CD4-positive, alpha-beta T cell treated with Interleukin-12 subunit alpha and Interleukin-12 subunit beta, for 1 hour (primary cell): ENCODE measurements at regions not wholly inside any gene's neighbourhood (a gene's known extent, or its start where the extent isn't known, plus 50 kb on each side); places are given as distances from the start of the nearest gene placed in this dataset.

ENCODE experiments used
- DNase-seq: peaks from one replicate; pipeline ENCODE4 v3.0.0-alpha.2; 2020

DNA sequence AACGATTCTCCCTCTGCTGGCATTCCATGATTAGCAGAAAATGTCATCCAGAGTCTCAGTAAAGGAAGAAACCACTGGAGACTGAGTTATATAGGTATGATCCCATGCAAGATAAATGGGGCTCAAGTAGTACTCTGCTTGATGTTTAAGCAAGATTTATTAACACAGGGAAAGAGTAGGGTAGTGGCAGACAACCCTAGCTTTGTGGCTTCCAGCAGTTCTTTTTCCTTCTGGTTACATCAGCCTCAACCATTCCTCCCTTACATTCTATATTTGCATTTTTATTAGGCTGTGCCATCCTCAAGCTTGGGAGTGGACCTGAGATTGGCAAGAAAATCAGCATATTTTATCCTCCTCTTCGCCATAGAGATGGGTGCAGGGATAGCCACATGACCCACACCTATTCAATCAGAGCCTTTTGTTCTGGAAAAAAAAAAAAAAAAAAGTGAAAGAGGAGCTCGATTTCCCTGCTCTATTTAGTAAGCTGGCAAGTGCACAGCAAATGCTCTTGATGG is 402.1 kb downstream of the ZNF536 start:
- no peak for DNase-seq

DNA sequence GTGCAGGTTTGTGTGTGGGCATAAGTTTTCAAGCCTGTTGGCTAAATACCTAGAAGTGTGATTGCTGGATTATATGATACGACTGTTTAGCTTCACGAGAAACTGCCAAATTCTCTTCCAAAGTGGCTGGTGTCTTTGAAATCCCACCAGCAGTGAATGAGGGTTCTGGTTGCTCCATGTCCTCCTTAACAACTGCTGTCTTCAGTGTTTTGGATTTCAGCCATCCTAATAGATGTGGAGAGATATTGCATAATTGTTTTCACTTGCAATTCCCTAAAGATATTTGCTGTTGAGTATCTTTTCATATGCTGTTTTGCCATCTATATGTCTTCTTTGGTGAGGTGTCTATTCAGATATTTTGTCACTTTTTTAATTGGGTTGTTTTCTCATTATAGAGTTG is 390.5 kb downstream of the ZNF536 start:
- DNase-seq, result no peak

DNA sequence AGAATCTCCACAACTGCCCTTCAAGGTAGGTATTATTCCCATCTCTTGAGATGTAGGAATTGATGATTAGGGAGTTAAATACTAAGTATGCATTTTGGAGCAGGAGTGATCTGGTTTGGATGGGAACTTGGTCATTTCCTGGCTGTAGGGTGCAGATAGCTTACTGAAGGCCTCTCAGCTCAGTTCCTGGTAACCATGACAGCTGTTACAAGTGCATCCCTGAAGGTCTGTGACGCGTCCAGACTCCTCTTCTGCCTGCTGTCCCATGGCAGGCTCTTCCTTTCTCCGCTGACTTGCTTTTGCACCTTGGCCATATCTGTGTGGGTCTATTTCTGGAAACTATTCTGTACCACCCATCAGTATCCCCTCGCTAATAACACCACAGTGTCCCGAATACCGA is 387.8 kb downstream of the ZNF536 start:
- DNase-seq, result no peak

DNA sequence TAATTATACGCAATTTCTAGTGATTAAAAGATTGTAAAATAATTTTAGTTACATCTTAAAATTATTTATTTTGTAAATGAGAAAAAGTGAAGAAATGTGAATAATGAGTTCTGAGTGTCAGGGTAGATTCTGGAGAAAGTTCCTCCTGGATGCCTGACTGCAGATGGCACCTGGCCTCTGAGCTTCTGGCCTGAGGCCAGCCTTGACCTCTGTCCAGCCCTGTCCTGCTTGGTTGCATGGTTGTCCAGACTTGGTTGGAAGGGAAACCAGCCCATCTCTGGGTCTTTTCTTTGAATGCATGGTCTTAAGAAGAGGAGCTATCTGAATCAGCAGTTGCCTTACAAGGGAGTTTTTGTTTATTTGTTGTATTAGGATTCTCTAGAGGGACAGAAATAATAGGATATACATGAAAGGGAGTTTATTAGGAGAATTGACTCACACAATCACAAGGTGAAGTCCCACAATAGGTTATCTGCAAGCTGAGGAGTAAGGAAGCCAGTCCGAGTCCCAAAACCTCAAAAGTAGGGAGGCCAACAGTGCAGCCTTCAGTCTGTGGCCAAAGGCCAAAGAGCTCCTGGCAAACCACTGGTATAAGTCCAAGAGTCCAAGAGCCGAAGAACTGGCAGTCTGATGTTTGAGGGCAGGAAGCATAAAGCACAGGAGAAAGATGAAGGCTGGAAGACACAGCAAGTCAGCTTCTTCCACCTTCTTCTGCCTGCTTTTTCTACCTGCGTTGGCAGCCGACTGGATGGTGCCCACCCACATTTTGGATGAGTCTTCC is 385.8 kb downstream of the ZNF536 start:
- DNase-seq, result no peak

DNA sequence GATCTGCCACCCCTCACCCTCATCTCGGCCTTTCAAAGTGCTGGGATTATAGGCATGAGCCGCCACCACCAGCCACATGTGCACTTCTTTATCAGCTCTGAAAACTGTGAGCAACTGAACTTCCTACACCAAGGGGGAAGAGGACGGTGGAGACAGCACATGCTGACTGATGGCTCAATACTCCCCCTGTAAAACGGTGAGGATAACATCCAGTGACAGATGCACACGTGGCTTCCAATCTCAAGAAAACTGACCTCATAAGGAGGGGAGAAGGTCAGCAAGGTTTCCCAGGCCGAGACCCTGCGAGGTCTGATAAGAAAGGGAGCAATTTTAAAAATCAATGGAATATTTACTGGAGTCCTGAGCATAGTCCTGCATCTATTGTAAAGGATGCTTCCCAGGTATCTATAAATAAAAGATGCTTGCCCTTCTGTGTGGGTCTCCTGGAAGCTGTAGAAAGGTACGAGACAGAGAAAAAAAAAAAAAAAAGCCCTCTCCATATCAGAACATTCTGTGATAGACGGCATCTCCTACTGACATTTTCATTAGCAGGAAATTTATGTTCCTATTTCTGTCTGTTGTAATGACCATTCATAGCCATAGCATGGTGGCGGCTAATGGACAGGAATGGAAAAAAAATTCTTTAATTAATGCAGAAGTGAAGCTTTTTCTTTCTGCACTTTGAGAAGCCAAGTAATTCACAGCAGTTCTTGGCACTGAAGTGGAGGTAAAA is 385.1 kb downstream of the ZNF536 start:
- no peak for DNase-seq

DNA sequence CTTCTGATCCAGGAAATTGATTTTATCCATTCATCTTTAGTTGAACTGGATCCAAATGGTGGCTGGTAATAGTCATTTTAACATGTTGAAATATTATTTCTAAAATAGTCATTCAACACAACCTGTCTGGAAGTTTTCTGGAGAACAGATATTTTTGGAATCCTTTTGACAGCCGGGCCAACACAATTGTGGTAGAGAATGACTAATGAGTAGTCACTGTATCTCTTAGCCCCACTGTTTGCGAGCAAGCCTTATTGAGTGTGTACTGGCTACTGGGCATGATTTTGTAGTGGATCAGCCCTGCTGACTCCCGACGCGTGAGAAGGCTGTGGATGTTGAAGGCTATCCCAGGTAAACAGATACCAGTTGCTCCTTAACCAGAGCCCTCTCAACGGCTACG is 383.4 kb downstream of the ZNF536 start:
- no peak for DNase-seq

DNA sequence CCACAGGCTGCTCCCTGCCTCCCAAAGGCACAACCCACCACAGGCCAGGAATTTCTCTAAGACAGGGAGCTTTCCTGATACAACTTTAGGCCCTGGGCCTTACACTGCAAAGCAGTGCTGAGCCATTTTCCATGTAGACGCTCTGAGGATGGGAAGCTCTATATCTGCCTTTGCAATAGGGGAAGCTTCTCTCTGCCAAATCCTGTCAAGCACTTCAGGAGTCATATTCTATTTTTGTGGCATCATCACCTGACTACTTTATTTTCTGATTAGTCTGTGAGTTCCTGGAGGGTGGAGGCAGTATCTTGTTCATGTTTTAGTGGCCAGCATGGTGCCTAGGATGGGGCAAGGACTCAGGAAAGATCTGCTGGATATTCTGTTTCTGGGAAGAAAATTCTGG is 382.0 kb downstream of the ZNF536 start:
- DNase-seq, result no peak

DNA sequence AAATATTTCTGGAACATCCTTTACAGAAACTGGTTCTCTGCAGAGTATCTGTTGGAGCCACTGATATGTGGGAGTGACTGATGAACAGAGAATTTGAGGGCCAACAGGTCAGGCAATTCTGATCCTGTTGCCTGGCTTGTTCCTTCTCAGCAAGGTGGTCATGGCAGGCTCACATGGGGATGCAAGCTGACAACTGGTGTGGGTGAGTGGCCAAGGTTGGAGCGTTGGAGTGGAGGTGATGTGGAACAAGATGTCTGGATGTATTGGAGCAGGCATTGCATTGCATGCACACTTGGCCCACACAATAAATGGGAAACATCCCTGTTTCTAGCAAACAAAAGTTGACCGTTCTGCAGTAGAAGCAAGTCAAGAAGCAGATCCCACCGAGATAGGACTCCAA is 380.7 kb downstream of the ZNF536 start:
- no peak for DNase-seq

DNA sequence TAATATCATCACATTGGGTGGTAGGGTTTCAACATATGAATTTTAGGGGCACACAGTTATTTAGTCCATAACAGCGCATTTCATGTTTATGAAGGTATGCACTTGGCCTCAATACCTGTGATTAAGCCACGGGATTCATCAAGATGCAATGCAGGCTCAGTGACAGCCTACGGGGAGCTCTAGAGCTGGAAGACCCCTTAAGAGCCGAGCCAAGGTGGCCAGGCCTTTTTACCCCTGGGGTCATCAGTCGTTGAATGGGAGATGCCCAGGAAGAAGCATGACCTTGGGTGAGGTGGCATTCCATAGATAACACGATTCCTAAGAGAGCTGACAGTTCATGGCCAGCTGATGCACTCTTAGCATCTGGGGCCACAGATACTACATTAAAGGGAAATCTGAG is 380.0 kb downstream of the ZNF536 start:
- no peak for DNase-seq

DNA sequence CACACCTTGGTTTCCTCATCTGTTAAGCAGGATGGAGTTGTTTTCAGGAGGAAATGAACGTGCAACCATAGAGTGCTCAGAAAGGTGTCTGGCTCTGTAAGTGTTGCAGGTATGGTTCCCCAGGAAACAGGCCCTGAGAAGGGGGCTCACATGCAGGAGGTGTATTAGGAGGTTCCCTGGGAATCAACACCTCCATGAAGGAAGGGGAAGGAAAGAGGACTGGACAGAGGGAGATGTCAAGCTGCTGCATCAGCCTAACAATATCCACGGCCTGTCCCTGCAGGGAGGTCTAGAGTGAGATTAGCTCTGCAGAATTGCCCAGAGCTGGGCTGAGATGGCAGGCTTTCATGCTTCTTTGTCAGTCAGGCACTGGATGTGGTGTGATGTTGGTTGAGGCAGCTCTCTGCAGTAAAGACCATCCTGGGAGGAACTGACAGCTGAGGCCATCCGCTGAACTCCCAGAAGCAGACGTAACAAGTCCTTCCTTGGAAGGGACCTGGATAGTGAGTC is 373.3 kb downstream of the ZNF536 start:
- DNase-seq, result no peak

DNA sequence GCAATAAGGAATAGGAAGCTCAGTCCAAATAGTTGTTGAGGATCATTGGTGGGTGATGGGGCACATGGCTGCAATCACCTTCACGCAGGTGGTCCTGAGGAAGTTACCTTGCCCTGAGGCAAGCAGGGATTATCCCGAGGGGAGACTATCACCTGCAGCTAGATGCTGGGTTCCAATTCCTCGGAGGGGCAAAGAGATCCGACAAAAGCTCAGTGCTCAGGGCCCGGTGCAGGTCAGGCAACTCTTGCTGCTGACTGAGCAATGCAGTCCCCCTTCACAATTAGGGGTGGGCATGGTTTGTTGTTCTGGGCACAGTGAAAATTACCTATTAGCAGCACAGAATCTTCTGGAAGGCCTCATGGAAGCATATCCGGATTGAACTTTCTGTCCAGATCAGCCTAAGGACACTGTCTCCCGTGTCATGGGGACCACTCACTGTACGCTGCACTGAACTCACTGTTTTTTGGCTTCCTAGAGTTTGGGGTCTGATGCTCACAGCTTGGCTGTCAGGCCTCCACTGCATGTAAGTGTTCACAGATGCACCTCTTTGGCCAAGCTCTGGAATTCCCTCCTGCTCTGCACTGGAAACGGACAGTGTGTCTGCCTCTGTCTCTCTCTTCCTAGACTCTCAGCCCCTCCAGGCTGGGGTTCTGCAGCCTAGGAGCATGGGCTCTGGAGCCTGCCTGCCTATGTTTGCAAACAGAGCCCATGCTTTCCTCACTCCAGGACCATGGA is 372.7 kb downstream of the ZNF536 start:
- no peak for DNase-seq

DNA sequence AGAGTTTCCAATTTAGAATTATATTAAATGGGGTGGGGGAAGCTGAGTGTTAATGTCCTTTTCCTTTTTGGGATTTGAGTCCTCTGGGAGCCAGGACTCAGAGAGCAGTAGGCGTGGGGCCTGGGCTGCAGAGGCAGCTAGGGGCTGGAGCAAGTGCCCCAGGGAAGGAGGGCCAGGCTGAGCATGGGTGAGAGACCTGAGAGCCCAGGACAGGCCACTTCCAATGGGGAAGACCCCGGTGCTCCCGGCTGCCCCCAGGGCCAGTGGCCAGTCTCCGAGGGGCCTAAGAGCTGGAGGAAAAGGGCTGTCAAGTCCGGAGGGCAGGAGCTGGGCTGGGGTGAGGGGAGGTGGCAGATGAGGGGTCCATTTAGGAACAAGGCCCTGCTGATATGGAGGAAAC is 371.5 kb downstream of the ZNF536 start:
- DNase-seq, result no peak

DNA sequence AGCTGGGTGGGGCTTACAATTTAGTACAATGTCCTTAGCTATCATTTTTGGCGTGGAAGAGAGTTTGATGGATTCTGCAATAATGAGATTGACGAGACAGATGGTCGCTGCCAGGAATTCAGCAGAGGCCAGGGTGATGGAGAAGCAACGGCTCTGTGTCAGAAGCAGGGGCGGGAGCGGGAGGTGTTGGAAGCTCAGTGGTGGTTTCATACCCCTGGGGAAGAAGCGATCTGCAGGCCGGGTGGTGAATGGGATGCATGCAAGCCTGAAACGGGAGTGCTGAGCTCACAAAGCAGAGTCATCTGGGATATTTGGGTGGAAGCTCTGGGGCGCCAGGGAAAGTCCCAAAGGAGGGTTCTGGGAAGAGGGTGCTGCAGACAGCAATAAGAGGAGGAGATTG is 370.8 kb downstream of the ZNF536 start:
- DNase-seq, result no peak

DNA sequence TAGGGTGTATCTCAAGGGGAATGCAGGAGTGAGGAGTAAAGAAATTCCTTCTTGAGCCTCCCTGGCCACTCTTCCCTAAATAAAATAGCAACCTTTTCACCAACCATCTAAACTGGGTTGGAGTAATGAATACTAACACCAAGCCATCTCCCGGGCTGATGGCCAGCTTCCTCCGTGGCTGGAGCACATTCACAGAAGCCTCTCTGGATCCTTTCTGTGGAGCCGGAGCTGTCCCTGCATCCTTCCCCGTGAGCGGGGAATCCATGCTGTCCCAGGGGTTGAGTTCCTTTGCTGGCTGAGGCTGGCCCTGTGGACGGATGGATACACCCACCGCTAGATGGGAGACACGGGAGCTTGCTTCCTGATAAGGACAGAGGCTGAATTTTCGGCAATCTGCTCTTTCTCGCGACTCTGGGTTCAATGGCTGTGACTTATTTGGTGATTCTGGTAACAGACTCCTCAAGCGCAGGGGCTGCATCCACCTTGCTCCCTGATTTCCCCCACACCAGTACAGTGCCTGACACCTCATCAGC is 370.3 kb downstream of the ZNF536 start:
- no peak for DNase-seq

DNA sequence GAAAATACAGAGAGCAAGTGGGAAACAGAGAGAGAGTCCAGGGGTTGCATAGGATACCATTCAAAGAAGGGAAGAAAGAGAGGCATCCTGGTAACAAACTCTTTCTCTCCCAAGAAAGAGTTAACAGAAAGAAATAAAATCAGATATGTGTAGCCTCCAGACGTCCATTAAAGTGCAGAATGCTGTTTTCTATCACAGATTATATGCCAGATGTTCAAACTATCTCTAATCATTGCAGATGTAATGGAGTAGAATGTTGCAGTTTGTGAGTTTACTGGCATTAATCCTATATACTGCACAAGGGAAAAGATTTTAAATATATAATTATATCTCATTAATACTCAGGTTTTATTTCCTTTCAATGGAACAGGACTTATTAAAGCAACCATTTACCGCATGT is 369.4 kb downstream of the ZNF536 start:
- DNase-seq, result no peak

DNA sequence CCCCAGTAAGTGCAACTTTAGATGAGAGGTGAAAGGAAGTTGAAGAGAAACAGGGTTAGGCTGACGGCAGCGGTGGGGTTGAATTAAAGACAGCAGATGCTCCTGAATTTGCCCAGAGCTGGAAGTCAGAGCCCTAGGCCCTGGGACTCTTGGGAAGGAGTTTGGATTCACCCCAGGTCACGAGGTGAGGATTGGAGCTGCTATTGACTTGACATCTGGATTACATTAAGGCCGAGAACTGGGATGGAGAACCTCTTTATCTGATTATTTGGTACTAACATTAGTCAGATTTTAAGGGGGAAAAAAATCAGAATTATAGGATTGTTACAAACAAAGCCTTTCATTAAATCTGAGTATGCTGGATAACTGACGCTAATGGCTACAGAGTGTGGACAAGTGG is 367.2 kb downstream of the ZNF536 start:
- no peak for DNase-seq

DNA sequence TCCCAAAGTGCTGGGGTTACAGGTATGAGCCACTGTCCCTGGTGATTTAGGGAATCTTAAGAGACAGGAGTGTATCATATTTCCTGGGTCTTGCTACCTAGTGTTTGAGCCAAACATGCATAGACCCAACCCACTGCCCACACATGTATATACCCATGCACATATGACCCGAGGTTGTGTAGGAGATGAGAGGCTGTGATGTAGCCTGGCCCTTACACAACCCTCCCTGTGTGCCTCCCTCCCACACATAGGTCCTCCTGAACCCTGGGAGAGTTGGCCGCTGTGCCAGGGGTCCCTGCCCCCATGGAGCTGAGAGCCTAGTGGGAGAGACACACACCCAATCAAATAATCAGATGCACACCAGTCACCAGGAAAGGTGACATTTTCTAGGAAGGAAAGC is 365.9 kb downstream of the ZNF536 start:
- DNase-seq, result no peak

DNA sequence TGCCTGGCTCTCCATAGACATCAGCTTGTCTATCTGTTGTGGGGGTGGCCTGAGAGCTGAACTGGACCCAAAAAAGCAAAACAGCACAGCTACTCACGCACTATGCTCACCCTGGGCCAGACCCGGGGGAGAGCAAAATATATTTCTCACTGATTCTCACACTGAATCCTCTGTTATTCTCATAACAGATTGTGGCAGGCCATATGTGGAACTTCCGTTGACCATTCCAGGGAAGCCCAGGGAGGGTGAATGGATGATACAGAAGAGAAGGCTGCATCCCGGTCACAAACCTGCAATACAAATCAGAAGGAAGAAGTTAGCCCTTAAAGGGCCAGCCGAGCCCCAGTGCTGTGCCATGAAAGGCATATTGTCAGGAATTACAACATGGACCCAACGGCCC is 362.5 kb downstream of the ZNF536 start:
- no peak for DNase-seq

DNA sequence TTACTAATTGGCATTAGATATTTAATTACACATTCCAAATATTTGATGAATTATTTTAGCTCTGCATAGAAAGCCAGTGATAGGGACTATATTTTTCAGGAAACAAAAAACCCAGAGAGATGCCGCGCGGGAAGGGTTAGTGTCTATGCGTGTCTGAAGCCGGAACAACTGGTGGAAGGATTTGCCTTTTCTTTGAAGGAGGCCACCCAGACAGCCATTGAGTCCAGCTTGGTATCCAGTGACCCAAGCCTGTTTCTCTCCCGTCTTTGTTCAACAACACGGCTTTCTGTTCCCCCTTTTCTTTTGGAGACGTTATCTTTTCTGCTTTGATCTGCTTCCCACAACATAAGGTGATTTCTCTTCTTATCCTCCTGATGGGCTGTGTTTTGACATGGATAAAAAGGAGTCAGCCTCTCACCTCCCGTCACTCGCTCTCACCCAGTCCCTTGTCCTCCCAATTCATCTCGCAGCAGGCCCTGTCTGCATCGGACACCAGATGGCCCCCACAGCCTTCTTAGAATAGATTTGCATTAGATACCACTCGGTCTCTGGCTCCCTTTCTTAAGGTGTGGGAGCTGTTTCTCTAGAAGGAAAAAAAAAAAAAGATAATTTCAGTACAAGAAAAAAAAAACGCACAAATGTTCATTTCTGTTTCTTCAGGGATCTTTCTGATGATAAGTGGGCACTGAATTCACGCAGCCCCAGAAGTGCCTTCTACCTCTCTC is 361.8 kb downstream of the ZNF536 start:
- DNase-seq, result no peak

DNA sequence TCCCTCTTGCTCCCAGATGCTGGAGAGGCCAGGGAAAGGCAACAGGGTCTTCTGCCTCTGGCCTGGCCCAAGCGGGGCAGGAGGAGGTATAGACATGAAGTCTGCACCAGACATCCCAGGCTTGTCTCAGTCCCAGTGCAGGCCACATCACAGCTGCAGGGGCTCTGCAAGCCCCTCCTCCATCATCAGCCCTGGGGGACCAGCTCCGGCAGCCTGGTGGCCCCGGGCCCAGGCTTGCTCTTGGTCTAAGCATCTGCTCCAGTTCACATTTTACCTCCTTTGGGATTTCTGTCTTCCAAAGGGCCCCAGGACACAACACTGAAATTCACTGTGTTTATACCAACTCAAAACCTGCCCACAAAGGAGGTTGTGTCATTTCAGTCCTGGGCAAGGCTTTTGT is 359.4 kb downstream of the ZNF536 start:
- DNase-seq, result no peak

DNA sequence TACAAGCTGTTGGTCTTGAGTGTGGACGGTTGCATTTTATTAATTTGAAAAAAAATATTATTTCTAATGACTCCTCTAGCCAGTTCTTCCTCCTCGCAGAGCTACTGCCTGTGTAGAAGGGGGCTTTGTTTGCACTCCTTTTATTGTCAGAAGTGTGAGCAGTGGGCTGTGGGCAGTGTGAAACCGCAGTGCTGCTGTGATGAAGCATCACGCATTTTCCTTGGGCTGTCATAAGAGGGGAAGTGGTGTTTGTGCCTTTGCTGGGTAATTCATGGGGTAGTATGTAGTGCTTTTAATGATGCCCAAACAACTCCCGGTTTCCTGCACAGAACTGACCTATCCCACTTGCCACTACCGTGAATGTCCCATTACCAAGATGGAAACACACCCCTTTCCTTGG is 357.3 kb downstream of the ZNF536 start:
- DNase-seq, result no peak

DNA sequence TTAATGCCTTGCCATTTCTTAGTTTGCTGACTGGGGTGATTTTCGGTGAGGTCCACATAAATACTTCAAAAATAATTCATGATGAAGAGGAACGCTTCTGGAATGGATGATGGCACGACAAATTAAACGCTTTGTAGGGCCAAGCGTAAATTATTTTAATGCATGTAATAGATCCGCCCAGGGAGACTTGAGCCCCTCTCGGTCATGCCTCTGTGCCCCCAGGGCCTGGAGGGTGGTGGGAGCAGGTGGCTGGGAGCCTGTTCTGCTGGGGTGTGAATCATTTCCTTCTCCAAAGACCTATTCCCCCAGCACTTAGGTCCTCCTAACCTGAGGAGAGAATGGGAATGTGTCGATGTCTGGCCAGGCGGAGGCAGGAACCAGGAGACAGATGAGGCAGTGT is 350.6 kb downstream of the ZNF536 start:
- no peak for DNase-seq

DNA sequence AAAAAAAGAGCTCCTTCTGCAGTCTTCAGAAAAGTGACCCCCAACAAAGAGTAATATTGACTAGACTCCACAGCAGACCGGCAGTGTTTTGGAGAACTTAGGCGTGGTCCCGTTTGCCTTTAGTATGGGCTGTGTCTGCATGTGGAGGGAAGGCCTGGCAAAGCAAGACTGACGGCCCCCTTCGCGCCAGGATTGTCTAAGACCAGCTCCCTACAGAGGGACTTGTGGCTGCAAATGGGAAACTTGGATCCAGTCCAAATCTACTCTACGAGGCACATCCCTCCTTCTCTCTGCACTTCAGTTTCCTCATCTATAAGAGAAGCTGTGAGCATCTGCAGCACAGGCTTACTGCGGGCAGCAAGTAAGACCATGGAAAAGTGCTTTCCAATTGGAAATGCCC is 350.0 kb downstream of the ZNF536 start:
- DNase-seq, result no peak
